ENCODE measurements at regions not wholly inside any gene's neighbourhood (a gene's known extent, or its start where the extent isn't known, plus 50 kb on each side); places are given as distances from the start of the nearest gene placed in this dataset.

GRCh38 chr3:162052636-162053035, 556.0 kb downstream of the OTOL1 start:
- DNase-seq (ENCODE audit: low read depth): no peak
- no peak overlapping the region for H3K4me3 ChIP-seq (ENCODE audit: low read depth, low read length)
- TF ChIP-seq CTCF (IDR thresholded peaks at IDR 0.05; ENCODE audit: insufficient read depth, low read length): no peak

- TF ChIP-seq CTCF (IDR thresholded peaks at IDR 0.05; ENCODE audit: insufficient read depth, low read length): no peak
- DNase-seq (ENCODE audit: low read depth): no peak
Measured at GRCh38 chr3:162072656-162073164, 576.1 kb downstream of the OTOL1 start.

GRCh38 chr3:162073422-162073975, 576.9 kb downstream of the OTOL1 start:
- H3K4me3 ChIP-seq (ENCODE audit: low read depth, low read length): no peak overlapping the region
- no peak for DNase-seq (ENCODE audit: low read depth)
- TF ChIP-seq CTCF (IDR thresholded peaks at IDR 0.05; ENCODE audit: insufficient read depth, low read length): no peak

More at GRCh38 chr3:162072656-162073164, 576.1 kb downstream of the OTOL1 start:
- no peak overlapping the region for H3K4me3 ChIP-seq (ENCODE audit: low read depth, low read length)

GRCh38 chr3:162077108-162077507, 580.5 kb downstream of the OTOL1 start:
- no peak overlapping the region for H3K4me3 ChIP-seq (ENCODE audit: low read depth, low read length)
- no peak for DNase-seq (ENCODE audit: low read depth)
- no peak for TF ChIP-seq CTCF (IDR thresholded peaks at IDR 0.05; ENCODE audit: insufficient read depth, low read length)

- no peak for DNase-seq (ENCODE audit: low read depth)
- H3K4me3 ChIP-seq (ENCODE audit: low read depth, low read length): no peak overlapping the region
- no peak for TF ChIP-seq CTCF (IDR thresholded peaks at IDR 0.05; ENCODE audit: insufficient read depth, low read length)
Measured at GRCh38 chr3:162082516-162082915, 585.9 kb downstream of the OTOL1 start.

GRCh38 chr3:162087361-162087760, 590.8 kb downstream of the OTOL1 start:
- H3K4me3 ChIP-seq (ENCODE audit: low read depth, low read length): no peak overlapping the region
- TF ChIP-seq CTCF (IDR thresholded peaks at IDR 0.05; ENCODE audit: insufficient read depth, low read length): no peak
- no peak for DNase-seq (ENCODE audit: low read depth)

GRCh38 chr3:162092751-162093150, 596.1 kb downstream of the OTOL1 start:
- no peak for TF ChIP-seq CTCF (IDR thresholded peaks at IDR 0.05; ENCODE audit: insufficient read depth, low read length)
- no peak for DNase-seq (ENCODE audit: low read depth)
- no peak overlapping the region for H3K4me3 ChIP-seq (ENCODE audit: low read depth, low read length)

All from fibroblast of the aortic adventitia (primary cell).